AG04450 (cell line): ENCODE measurements at regions not wholly inside any gene's neighbourhood (a gene's known extent, or its start where the extent isn't known, plus 50 kb on each side); places are given as distances from the start of the nearest gene placed in this dataset.

Source experiments
- CTCF ChIA-PET: fragments of 300-600, 350-600 bp; formaldehyde crosslinking; extraction: SDS; loops from one replicate; lab custom pipeline; 2022; ENCODE audit warnings: antibody characterized with exemption, inconsistent platforms; lab: Charles Lee
- POLR2A ChIA-PET: fragments of 350-600 bp; formaldehyde crosslinking; extraction: SDS; loops from one replicate; lab custom pipeline; 2021; ENCODE audit warnings: antibody characterized with exemption, inconsistent platforms; lab: Yijun Ruan, JAX
- DNase-seq: peaks from one replicate; pipeline ENCODE4 v3.0.0-alpha.2; 2011; ENCODE audit warnings: low read depth, low spot score
- H3K27ac ChIP-seq: one replicate; pipeline ENCODE4 v1.5.1; 2012; ENCODE audit warnings: low read depth, low read length, control low read depth
- H3K27me3 ChIP-seq: one replicate; pipeline ENCODE4 v1.6.0; 2012; ENCODE audit warnings: low read length; ENCODE audit not compliant: control insufficient read depth, insufficient read depth
- H3K4me3 ChIP-seq: 2 replicates; pipeline ENCODE4 v1.5.1; 2011; ENCODE audit warnings: mild to moderate bottlenecking, low read depth, low read length, control low read depth
- H3K9me3 ChIP-seq: 2 replicates; pipeline ENCODE4 v1.5.1; 2012; ENCODE audit warnings: low read length; ENCODE audit not compliant: control insufficient read depth, insufficient read depth
- TF ChIP-seq, protein P1 (sequence below): IDR thresholded peaks from 2 replicates; pipeline ENCODE4 v1.5.1; 2011; ENCODE audit warnings: low read depth, low read length, control low read depth, inconsistent platforms

DNA sequence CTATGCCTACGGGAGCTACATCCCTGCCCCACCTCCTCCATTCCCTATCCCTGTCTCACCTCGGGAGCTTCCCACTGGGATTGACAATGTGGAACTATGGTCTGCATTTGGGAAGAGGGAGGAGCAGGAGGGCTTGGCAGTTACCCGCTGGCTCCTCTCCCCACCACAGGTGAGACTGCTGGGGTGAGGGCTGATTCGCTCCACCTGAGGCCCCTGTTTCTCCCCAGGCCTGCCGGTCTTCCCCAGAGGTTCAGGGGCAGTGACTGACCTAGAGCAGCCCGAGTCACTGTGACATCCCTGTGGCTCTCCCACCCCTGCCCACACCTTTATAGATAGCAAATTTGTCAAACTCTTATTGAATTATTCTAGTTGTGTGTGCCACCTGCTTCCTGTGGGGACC is 252.6 kb downstream of the GLRX3 start:
- POLR2A ChIA-PET: no interaction called here
- Histone ChIP-seq H3K27ac (no peak overlapping the region), H3K4me3 (no peak overlapping the region), H3K27me3 (no peaks in the 10 kb centered on the region), H3K9me3 (peaks cover 64% of the 10 kb centered on the region)
- CTCF ChIA-PET: no interaction called here
- no peak for DNase-seq
- TF ChIP-seq, protein P1, sequence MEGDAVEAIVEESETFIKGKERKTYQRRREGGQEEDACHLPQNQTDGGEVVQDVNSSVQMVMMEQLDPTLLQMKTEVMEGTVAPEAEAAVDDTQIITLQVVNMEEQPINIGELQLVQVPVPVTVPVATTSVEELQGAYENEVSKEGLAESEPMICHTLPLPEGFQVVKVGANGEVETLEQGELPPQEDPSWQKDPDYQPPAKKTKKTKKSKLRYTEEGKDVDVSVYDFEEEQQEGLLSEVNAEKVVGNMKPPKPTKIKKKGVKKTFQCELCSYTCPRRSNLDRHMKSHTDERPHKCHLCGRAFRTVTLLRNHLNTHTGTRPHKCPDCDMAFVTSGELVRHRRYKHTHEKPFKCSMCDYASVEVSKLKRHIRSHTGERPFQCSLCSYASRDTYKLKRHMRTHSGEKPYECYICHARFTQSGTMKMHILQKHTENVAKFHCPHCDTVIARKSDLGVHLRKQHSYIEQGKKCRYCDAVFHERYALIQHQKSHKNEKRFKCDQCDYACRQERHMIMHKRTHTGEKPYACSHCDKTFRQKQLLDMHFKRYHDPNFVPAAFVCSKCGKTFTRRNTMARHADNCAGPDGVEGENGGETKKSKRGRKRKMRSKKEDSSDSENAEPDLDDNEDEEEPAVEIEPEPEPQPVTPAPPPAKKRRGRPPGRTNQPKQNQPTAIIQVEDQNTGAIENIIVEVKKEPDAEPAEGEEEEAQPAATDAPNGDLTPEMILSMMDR: no peak

DNA sequence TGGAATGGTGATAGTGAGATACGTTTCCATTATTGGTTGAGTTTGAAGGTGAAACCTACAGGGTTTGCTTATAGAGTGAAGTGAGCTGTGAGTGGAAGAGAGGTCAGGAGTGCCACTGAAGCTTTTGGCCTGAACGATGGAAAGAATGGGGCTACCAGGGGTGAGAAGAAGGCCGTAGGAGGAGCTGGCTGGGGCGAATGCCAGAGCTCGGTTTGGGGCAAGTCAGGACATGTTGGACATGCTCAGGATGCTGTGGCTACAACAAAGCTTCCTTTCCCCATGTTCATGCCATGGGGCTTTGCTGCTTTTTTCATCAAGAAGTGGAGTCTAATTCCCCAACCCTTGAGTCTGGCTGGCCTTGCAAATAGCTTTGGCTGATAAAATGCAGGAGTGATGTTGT is 253.7 kb downstream of the GLRX3 start:
- DNase-seq: no peak
- no peaks in the 10 kb centered on the region for H3K27me3 ChIP-seq
- ChIA-PET CTCF (no interaction called here), POLR2A (no interaction called here)
- TF ChIP-seq, protein P1: no peak
- H3K27ac ChIP-seq: no peak overlapping the region
- peaks cover 71% of the 10 kb centered on the region for H3K9me3 ChIP-seq
- no peak overlapping the region for H3K4me3 ChIP-seq

DNA sequence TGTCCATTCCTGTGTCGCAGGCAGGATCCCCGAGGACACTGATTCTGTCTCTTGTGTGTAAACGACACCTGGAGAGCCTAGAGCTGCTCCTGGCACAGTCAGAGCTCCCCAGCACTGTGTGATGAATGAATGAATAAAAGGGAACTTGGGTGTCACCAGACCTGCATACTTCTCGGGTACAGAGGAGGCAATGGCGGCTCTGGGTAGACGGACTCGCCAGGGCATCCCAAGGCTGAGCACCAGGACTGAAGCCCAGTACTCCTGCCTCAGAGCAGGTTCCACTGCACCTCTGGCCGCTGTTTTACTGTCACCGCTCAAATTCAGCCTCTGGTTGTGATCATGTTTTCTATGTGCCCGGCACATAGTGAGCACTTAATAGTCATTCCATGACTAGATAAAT is 255.8 kb downstream of the GLRX3 start:
- H3K4me3 ChIP-seq: no peak overlapping the region
- H3K27ac ChIP-seq: no peak overlapping the region
- DNase-seq: no peak
- TF ChIP-seq, protein P1: no peak
- ChIA-PET CTCF (no interaction called here), POLR2A (no interaction called here)
- H3K27me3 ChIP-seq: no peaks in the 10 kb centered on the region
- H3K9me3 ChIP-seq: peaks cover 87% of the 10 kb centered on the region

DNA sequence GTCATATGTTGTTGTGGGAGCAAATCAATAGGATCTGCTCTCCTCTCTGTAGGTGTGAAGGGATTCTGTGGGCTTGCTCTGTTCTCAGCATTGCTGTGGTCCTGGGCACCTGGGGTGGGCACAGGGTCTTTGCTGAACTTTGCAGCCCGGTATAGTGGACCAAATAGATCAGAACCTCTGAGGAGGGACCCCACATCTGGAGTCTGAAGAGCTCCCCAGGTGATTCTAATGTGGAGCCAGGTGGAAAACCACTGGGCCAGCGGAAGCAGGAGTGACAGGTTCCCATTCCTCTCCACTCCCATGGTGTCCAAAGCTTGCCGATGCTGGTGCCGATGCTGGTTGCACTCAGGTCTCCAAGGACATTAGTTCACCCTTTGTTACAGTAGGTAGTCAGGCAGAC is 257.2 kb downstream of the GLRX3 start:
- ChIA-PET POLR2A (no interaction called here), CTCF (no interaction called here)
- no peak for DNase-seq
- TF ChIP-seq, protein P1: no peak
- peaks cover 79% of the 10 kb centered on the region for H3K9me3 ChIP-seq
- H3K27me3 ChIP-seq: no peaks in the 10 kb centered on the region
- no peak overlapping the region for H3K27ac ChIP-seq
- no peak overlapping the region for H3K4me3 ChIP-seq

DNA sequence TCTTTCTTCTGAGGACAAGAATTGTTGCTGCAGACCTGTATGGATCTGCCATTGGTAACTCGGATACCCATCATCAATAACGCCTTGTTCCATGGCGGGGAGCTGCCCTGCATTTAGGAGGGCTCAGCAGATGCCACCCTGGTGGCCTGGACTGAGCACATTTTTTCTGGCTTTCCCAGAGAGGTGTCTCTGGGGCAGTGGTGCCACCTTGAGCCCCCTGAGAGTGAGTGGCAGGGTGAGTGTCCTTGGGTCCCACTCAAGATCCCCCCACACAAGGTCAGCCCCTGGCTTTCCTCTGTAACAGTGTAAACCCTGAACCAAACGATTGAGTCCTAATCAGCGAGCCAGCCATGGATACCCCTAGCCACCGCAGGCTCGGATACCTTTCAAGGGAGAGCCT is 258.6 kb downstream of the GLRX3 start:
- H3K27me3 ChIP-seq: no peaks in the 10 kb centered on the region
- CTCF ChIA-PET: no interaction called here
- TF ChIP-seq, protein P1: no peak
- peaks cover 80% of the 10 kb centered on the region for H3K9me3 ChIP-seq
- H3K4me3 ChIP-seq: no peak overlapping the region
- DNase-seq: no peak
- H3K27ac ChIP-seq: no peak overlapping the region
- POLR2A ChIA-PET: no interaction called here
